Ammon's horn (tissue), 1 donor: ENCODE measurements at regions not wholly inside any gene's neighbourhood (a gene's known extent, or its start where the extent isn't known, plus 50 kb on each side); places are given as distances from the start of the nearest gene placed in this dataset.

Source experiments
- DNase-seq: peaks from one replicate; pipeline ENCODE4 v3.0.0-alpha.2; 2016; ENCODE audit warnings: low spot score

DNA sequence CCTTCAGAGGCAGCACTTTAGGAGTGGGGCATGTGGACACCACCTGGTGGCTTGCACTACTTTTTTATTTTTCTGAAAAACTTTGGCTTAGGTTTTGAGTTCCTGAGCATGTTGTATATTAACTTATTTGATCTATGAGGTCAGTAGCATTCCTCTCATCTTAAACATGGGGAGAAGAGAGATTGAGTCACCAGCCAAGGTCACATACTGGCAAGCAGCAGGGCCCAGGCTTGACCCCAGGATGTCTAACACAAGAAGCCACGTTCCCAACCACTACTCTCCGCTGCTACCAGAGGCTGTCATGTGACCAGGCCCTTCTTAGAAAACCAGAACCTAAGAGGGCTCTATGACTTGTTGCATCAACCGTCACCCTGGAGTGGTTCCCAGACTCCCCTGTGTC is 210.3 kb upstream of the GPR26 start:
- no peak for DNase-seq

- no peak for DNase-seq
Measured at GRCh38 chr10:123458933-123459332, 207.2 kb upstream of the GPR26 start.

DNA sequence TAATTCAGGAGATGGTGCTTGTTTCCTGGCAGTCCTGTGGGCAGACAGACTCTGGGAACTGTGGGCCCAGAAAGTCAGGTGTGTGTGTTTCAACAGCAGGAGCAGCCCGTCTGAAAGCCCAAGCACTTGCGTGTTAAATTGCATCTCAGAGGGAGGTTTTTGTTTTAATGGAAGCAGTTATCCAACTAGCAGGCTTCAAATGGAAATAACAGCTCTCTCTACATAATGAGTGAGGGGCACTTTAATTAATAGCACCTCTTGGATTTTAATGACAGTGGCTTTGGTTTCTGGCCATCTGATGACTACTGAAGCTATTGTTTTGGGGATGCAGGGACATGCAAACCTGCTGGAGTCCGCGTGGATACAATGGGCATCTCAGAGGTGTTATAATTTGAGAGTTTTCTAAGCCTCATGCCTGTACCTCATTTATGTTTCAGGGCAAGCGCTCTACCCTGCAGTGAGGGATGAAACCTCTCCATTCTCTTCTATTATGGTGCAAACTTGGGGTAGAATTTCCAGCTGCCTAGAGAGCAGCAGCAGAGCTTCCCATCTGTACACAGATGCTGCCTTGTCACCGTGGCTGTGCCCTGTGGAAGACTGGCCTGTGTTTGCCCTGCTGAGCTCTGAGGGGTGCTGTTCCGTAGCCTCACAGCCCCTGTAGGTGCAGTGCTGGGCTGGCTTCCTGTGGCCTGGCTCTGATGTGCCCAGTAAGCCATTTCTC is 206.6 kb upstream of the GPR26 start:
- DNase-seq: no peak

DNA sequence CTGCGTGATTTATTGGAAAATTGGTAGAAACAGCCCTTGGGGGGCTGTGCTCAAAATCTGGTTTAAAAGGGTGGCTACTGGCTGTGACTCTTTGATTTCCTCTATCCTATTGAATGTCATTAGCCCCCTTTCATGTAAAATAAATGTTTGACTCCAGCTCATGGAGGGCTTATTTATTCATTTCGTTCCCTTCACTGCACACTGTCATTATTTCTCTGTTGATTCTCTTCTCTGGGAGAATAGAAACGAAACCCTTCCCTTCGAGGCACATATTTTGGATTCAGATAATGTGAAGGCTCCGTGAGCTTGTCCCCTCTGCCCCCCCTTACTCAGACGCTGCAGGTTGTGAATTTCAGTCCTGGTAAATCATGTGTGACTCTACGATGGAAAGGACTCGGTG is 203.9 kb upstream of the GPR26 start:
- no peak for DNase-seq

GRCh38 chr10:123462756-123463155 is 203.4 kb upstream of the GPR26 start:
- DNase-seq: no peak

GRCh38 chr10:123463181-123463580 is 203.0 kb upstream of the GPR26 start:
- peak; percentile 36 for DNase-seq

GRCh38 chr10:123463698-123464097 is 202.5 kb upstream of the GPR26 start:
- no peak for DNase-seq

DNA sequence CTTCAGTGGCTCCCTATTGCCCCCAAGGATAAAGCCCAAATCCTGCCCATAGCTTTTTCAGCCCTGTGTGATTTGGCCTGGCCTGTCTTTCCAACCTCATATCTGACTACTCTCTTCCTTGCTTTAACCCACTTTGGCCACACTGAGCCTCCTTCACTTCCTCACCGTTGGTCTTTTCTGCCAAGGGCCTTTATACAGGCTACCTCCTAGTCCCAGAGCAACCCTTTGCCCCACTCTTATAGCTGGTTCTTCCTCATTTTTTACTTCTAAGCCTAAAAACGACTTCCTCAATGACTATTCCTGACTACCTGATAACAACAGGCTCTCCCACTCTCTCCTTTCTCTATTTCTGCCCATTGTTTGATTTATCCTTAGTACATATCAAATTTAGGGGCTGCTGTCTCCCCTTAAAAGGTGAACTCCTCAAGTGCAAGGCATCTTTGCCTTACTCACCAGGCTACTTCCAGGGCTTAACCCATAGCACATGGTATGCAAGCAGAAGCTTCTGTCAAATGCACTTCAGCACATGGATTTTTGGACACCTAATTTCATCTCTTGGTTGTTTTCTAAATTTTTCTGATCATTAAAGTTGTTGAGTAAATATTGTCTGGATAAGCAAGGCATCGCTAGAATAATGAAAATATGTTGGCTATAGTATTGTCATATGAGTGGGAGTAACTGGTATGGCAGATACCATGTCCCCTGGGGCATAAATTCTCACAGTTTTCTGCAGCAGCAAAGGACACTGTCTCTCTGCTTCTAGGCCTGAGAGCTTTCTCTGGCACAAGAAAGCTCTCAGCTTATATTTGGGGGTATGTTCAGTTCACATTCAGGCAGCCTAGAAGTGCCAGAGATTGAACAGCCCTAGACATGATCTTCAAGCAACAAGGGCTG is 201.5 kb upstream of the GPR26 start:
- DNase-seq: no peak

GRCh38 chr10:123470336-123470921 is 195.7 kb upstream of the GPR26 start:
- DNase-seq: no peak

GRCh38 chr10:123471811-123472210 is 194.3 kb upstream of the GPR26 start:
- DNase-seq: no peak

GRCh38 chr10:123472606-123473005 is 193.5 kb upstream of the GPR26 start:
- DNase-seq: no peak

GRCh38 chr10:123474700-123475099 is 191.5 kb upstream of the GPR26 start:
- no peak for DNase-seq

- no peak for DNase-seq
Measured at GRCh38 chr10:123475466-123475865, 190.7 kb upstream of the GPR26 start.

- no peak for DNase-seq
Measured at GRCh38 chr10:123478116-123478515, 188.0 kb upstream of the GPR26 start.

DNA sequence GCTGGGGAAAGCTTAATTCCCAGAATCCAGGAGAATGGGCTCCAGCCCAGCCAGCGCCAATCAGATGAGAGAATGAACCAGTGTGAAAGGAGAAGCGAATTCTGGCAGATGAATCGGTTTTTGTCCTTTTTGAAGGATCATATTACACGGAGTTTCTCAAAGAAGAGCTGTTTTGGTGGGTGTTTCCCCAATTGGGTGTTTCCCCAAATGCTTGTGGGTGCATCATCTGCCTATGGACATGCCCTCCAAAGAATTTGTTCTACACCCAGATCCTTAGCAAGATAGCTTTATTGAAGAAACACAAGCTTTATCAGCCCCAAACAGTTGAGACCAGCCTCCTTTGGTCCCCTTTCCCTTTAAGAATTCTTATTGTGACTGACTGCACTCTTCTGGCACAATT is 186.5 kb upstream of the GPR26 start:
- DNase-seq: no peak

GRCh38 chr10:123480344-123480743 is 185.8 kb upstream of the GPR26 start:
- no peak for DNase-seq

GRCh38 chr10:123480845-123481244 is 185.3 kb upstream of the GPR26 start:
- no peak for DNase-seq

GRCh38 chr10:123484722-123485121 is 181.4 kb upstream of the GPR26 start:
- no peak for DNase-seq

- no peak for DNase-seq
Measured at GRCh38 chr10:123485341-123485960, 180.7 kb upstream of the GPR26 start.

DNA sequence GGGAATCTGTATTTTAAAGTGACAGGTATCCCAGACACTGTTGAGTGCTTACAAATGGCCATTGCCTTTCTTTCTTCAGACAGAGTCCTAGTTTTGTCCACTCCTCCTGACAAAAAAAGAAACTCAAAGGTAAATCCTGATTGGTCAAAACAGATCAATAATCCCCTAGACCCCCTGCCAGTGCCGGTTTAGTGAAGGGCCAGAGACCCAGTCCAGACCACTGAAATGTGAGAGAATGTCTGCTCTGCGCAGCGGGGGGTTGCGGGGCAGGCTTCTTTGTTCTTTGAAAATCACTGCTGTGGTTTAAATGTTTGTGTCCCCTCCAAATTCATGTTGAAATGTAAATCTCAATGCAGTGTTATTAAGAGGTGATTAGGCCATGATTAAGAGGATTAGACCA is 177.7 kb upstream of the GPR26 start:
- no peak for DNase-seq

DNA sequence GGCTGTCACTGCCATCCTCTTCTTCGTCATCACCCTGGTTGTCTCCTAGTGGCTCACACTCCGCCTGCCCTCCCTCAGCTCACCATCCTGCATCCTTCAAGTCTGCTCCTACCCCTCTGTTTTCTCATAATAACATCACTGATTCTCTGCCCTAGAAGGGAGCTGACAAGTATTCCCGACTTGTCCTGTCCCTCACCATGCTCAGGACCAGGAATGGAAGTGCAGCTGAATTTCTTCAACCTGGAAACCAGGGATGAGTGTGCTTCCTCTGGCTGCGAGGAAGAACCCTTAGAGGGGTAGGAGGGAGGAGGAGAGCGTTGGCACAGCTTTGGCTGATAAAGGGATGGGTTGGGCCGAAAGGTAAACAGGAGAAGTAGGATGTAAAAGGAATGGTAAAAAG is 174.8 kb upstream of the GPR26 start:
- no peak for DNase-seq

DNA sequence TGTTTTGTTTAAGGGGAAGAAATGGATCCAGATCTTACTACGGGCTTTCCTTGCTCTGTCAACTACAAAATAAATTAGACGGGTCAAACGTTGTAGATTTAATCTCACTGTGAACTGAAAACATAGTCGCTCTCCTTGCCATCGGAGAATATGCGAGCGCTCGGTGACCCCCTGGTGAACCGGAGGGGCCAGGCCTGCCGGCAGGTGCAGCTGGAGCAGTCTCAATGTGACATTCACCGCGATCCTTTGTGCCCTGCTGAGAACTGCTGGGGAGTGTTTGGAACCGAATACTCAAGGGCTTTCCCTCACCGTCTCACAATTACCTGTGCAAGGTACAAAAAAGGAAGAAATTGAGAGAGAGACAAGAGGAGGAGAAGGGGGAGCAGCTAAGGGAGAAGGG is 174.1 kb upstream of the GPR26 start:
- DNase-seq: no peak
